T-cell (primary cell): ENCODE measurements at regions not wholly inside any gene's neighbourhood (a gene's known extent, or its start where the extent isn't known, plus 50 kb on each side); places are given as distances from the start of the nearest gene placed in this dataset.
"Not testable (repeated sequence)": the region's sequence is repeated elsewhere in the genome, so short reads cannot be mapped to it uniquely, and the experiment has no call there.

ENCODE experiments used
- ATAC-seq, 4 experiments: fragments of 200-7000 bp in 3 of 4; fragments of 150-1000 bp in 1 of 4; cut with Tn5 transposase; replicated peaks in 1 of 4; 1 replicate in 3 of 4; 2 replicates in 1 of 4; pipeline ENCODE4 v1.10.0; 2021; ENCODE audit warnings: moderate library complexity in 3 of 4, mild to moderate bottlenecking in 2 of 4, moderate number of reproducible peaks in 1 of 4
- CTCF ChIA-PET, 2 donors: fragments of 300-600 bp; sonication (Branson Sonifier 250); formaldehyde crosslinking; loops; one replicate each; lab custom pipeline; 2022; ENCODE audit warnings: antibody characterized with exemption in 2 of 2; lab: Charles Lee
- POLR2A ChIA-PET, 2 donors: fragments of 300-600 bp; sonication (Branson Sonifier 250); formaldehyde crosslinking; loops; one replicate each; lab custom pipeline; 2022; ENCODE audit warnings: antibody characterized with exemption in 2 of 2; lab: Charles Lee
- DNase-seq, 35 experiments: peaks; one replicate each; pipeline versions ENCODE4 v3.0.0 to v3.0.0-alpha.2; 2013 to 2023
- H3K27ac ChIP-seq: one replicate; pipeline ENCODE4 v1.5.1; 2013; ENCODE audit warnings: low read length
- H3K27me3 ChIP-seq, 2 experiments: replicated peaks in 1 of 2; 1 replicate in 1 of 2; 2 replicates in 1 of 2; pipeline versions ENCODE4 v1.6.1 to v1.7.0; 2013; ENCODE audit warnings: low read length in 1 of 2, mixed read lengths in 1 of 2; ENCODE audit not compliant: control insufficient read depth in 2 of 2, insufficient read depth in 2 of 2; ENCODE audit errors: extremely low read depth in 1 of 2
- H3K36me3 ChIP-seq, 2 donors: 1 replicate in 1 of 2; 2 replicates in 1 of 2; pipeline versions ENCODE4 v1.6.1 to v1.7.0; 2013; ENCODE audit warnings: low read length in 1 of 2; ENCODE audit not compliant: control insufficient read depth in 2 of 2, insufficient read depth in 1 of 2; ENCODE audit errors: extremely low read depth in 1 of 2
- H3K4me1 ChIP-seq, 2 experiments: 1 replicate in 1 of 2; 2 replicates in 1 of 2; pipeline versions ENCODE4 v1.6.1 to v1.7.0; 2013; ENCODE audit warnings: low read length in 2 of 2, mixed read lengths in 1 of 2; ENCODE audit not compliant: insufficient read depth in 2 of 2, control insufficient read depth in 1 of 2; ENCODE audit errors: extremely low read depth in 1 of 2
- H3K4me3 ChIP-seq, 2 donors: 1 replicate in 1 of 2; 2 replicates in 1 of 2; pipeline versions ENCODE4 v1.5.1 to v1.7.0; 2013; ENCODE audit warnings: mild to moderate bottlenecking in 2 of 2, low read length in 1 of 2, moderate library complexity in 1 of 2; ENCODE audit not compliant: control insufficient read depth in 1 of 2; ENCODE audit errors: extremely low read depth in 1 of 2
- H3K9me3 ChIP-seq: 2 replicates; pipeline ENCODE4 v1.7.0; 2013
- H3K27ac Mint-ChIP-seq, 2 donors: one replicate each; pipeline ENCODE4 v1.8.0; 2020 to 2021; ENCODE audit warnings: mild to moderate bottlenecking in 2 of 2, mixed read lengths in 2 of 2
- H3K27me3 Mint-ChIP-seq, 2 donors: one replicate each; pipeline ENCODE4 v1.8.0; 2021 to 2022; ENCODE audit warnings: mixed read lengths in 2 of 2
- H3K36me3 Mint-ChIP-seq: one replicate; pipeline ENCODE4 v1.8.0; 2021; ENCODE audit warnings: mixed read lengths
- H3K4me1 Mint-ChIP-seq, 3 donors: one replicate each; pipeline ENCODE4 v1.8.0; 2020 to 2022; ENCODE audit warnings: mixed read lengths in 3 of 3, mild to moderate bottlenecking in 1 of 3
- H3K4me3 Mint-ChIP-seq, 3 donors: one replicate each; pipeline ENCODE4 v1.8.0; 2020 to 2022; ENCODE audit warnings: mild to moderate bottlenecking in 3 of 3, mixed read lengths in 3 of 3, moderate library complexity in 3 of 3
- H3K9me3 Mint-ChIP-seq, 3 donors: one replicate each; pipeline ENCODE4 v1.8.0; 2020 to 2022; ENCODE audit warnings: mixed read lengths in 3 of 3
- WGBS: methylation state at CpG from one replicate; pipeline ENCODE4 v1.1.5; 2013; ENCODE audit warnings: missing lambda C conversion rate; ENCODE audit not compliant: insufficient coverage; 5-methylcytosine and 5-hydroxymethylcytosine counted together

DNA sequence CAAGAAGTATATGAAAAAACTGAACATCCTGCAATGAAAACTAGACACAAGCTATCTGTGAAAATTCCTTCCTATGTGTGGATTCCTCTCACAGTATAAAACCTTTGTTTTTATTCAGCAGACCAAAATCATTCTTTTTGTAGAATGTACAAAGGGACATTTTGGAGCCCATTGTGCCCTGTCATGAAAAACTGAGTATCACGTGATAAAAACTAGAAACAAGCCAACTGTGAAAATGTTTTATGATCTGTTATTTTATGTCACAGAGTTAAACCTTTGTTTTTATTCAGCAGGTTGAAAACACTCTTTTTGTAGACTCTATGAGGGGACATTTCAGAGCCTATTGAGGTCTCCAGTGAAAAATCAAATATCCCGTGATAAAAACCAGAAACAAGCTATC is 1667.9 kb upstream of the DEFB115 start:
- DNase-seq, ATAC-seq, H3K4me1 ChIP-seq, H3K9me3 ChIP-seq, H3K27ac ChIP-seq, CTCF ChIA-PET, POLR2A ChIA-PET, H3K27me3 ChIP-seq, H3K27ac Mint-ChIP-seq, H3K4me3 Mint-ChIP-seq, H3K27me3 Mint-ChIP-seq, H3K36me3 Mint-ChIP-seq, H3K4me1 Mint-ChIP-seq, H3K9me3 Mint-ChIP-seq, H3K4me3 ChIP-seq, H3K36me3 ChIP-seq: not testable (repeated sequence)
- no CpG with 5 or more reads among the region's 2 CpGs for WGBS

DNA sequence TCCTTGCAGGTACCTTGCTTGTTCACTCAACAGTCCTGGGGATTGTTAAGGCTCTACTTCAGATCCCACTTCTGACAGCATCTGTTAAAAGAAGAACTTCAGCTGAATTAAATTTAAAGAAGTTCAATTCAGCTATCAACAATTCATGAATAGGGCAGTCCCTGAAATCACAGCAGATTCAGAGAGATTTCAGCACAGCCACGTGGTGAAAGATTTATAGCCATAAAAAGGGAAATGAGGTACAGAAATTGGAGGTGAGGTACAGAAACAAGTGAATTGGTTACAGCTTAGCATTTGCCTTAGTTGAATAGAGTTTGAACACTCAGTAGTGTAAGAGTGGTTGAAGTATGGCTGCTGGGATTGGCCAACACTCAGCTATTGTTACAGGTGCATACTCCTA is 1653.3 kb upstream of the DEFB115 start:
- H3K27ac ChIP-seq, H3K27me3 ChIP-seq, H3K27me3 Mint-ChIP-seq, H3K36me3 ChIP-seq, POLR2A ChIA-PET, H3K9me3 Mint-ChIP-seq, H3K4me1 Mint-ChIP-seq, DNase-seq, H3K4me1 ChIP-seq, H3K4me3 ChIP-seq, H3K9me3 ChIP-seq, H3K27ac Mint-ChIP-seq, H3K4me3 Mint-ChIP-seq, ATAC-seq, CTCF ChIA-PET, H3K36me3 Mint-ChIP-seq: not testable (repeated sequence)
- WGBS, result no CpG with 5 or more reads among the region's 1 CpG

DNA sequence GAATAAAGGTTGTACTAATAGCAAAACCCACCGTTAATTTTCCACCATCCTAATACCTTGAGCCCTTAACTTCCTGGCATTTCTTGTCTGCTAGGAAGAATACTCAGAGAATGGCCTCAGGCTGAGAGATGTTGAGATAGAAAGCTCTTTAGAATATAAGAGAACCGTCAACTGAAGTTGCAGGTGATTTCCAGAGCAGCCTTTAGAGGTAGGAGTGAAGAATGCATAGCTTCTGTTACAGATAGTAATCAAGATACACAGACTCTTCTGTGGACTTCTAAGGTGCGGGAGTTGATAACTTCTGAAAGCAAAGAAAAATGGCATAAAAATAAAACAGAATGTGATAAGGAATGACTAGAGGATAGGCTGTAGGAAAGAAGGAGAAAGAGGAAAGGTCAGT is 1651.3 kb upstream of the DEFB115 start:
- H3K4me3 ChIP-seq, ATAC-seq, DNase-seq, H3K9me3 ChIP-seq, H3K27me3 Mint-ChIP-seq, H3K4me1 ChIP-seq, CTCF ChIA-PET, H3K27ac Mint-ChIP-seq, H3K27me3 ChIP-seq, H3K27ac ChIP-seq, H3K9me3 Mint-ChIP-seq, H3K36me3 Mint-ChIP-seq, H3K36me3 ChIP-seq, H3K4me3 Mint-ChIP-seq, H3K4me1 Mint-ChIP-seq, POLR2A ChIA-PET: not testable (repeated sequence)
- no CpG with 5 or more reads among the region's 3 CpGs for WGBS

DNA sequence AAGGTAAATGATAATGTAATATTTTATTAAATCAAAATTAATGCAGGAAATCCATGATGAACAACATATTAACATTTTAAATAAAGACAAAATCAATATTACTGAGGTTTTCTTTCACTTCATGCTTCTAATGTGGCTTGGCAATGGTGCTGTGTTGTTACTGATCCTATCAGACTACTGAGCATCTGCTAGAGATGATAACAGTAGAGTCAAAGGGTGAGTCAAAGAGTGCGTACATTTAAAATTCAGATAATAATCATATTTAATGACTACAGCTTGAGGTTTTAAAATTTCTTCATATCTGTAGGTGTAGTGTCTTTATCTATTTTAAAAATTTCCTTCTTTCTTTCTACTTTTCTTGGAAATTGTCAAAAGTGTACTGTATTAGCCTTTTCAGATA is 1628.1 kb upstream of the DEFB115 start:
- H3K9me3 Mint-ChIP-seq, result peaks cover 7 to 20% (median 11%) of the 10 kb centered on the region in 3 donors
- ATAC-seq, DNase-seq, H3K4me3 Mint-ChIP-seq, H3K4me1 ChIP-seq, H3K4me1 Mint-ChIP-seq, H3K27me3 Mint-ChIP-seq, H3K36me3 Mint-ChIP-seq, H3K36me3 ChIP-seq, H3K9me3 ChIP-seq, CTCF ChIA-PET, H3K27ac ChIP-seq, H3K27ac Mint-ChIP-seq, H3K27me3 ChIP-seq, POLR2A ChIA-PET, H3K4me3 ChIP-seq: not testable (repeated sequence)
- WGBS, result no CpG with 5 or more reads among the region's 1 CpG
